HG03460 (cell line): ENCODE measurements at regions not wholly inside any gene's neighbourhood (a gene's known extent, or its start where the extent isn't known, plus 50 kb on each side); places are given as distances from the start of the nearest gene placed in this dataset.
"Not testable (repeated sequence)": the region's sequence is repeated elsewhere in the genome, so short reads cannot be mapped to it uniquely, and the experiment has no call there.

ENCODE experiments used
- ATAC-seq: cut with Tn5 transposase; IDR thresholded peaks from one replicate; pipeline ENCODE4 v1.9.1; 2021; ENCODE audit not compliant: unreplicated experiment

- no peak for ATAC-seq
Measured at GRCh38 chrX:114095789-114096188, 488.1 kb upstream of the HTR2C start.

GRCh38 chrX:114087543-114087942 is 496.3 kb upstream of the HTR2C start:
- ATAC-seq: no peak

- no peak for ATAC-seq
Measured at GRCh38 chrX:114077773-114078172, 506.1 kb upstream of the HTR2C start.

- ATAC-seq: no peak
Measured at GRCh38 chrX:114075073-114075673, 508.7 kb upstream of the HTR2C start.

- no peak for ATAC-seq
Measured at GRCh38 chrX:114073926-114074325, 510.0 kb upstream of the HTR2C start.

GRCh38 chrX:114071412-114071811 is 512.5 kb upstream of the HTR2C start:
- ATAC-seq: no peak

GRCh38 chrX:114065577-114066223 is 518.2 kb upstream of the HTR2C start:
- no peak for ATAC-seq

GRCh38 chrX:114061226-114061625 is 522.7 kb upstream of the HTR2C start:
- ATAC-seq: no peak

GRCh38 chrX:114058988-114059418 is 524.9 kb upstream of the HTR2C start:
- ATAC-seq: no peak

GRCh38 chrX:114057422-114057821 is 526.5 kb upstream of the HTR2C start:
- ATAC-seq: not testable (repeated sequence)

- no peak for ATAC-seq
Measured at GRCh38 chrX:114051667-114052315, 532.1 kb upstream of the HTR2C start.

GRCh38 chrX:114050075-114050796 is 533.6 kb upstream of the HTR2C start:
- no peak for ATAC-seq

- no peak for ATAC-seq
Measured at GRCh38 chrX:114049063-114049462, 534.8 kb upstream of the HTR2C start.

GRCh38 chrX:114047558-114047957 is 536.3 kb upstream of the HTR2C start:
- ATAC-seq: no peak

- no peak for ATAC-seq
Measured at GRCh38 chrX:114046695-114047279, 537.1 kb upstream of the HTR2C start.

GRCh38 chrX:114041470-114041869 is 542.4 kb upstream of the HTR2C start:
- not testable (repeated sequence) for ATAC-seq

- ATAC-seq: not testable (repeated sequence)
Measured at GRCh38 chrX:114040661-114041269, 543.1 kb upstream of the HTR2C start.

GRCh38 chrX:114040111-114040510 is 543.8 kb upstream of the HTR2C start:
- ATAC-seq: not testable (repeated sequence)

- no peak for ATAC-seq
Measured at GRCh38 chrX:114038358-114038757, 545.5 kb upstream of the HTR2C start.

- ATAC-seq: no peak
Measured at GRCh38 chrX:114037515-114037914, 546.4 kb upstream of the HTR2C start.
